OCI-LY3 (cell line): ENCODE measurements at regions not wholly inside any gene's neighbourhood (a gene's known extent, or its start where the extent isn't known, plus 50 kb on each side); places are given as distances from the start of the nearest gene placed in this dataset.

Source experiments
- H2AFZ ChIP-seq: fragments of 200-600, 300-600 bp; shearing (Covaris generic); 2 replicates; pipeline ENCODE4 v1.6.0; 2014; ENCODE audit warnings: antibody characterized with exemption, low read depth, low read length
- H3K27ac ChIP-seq: fragments of 200-600, 300-600 bp; sonication (generic); 2 replicates; pipeline ENCODE4 v1.5.1; 2014; ENCODE audit warnings: mild to moderate bottlenecking, low read length, moderate library complexity, mixed read lengths
- H3K27me3 ChIP-seq: fragments of 200-600, 300-600 bp; sonication (generic); 2 replicates; pipeline ENCODE4 v1.6.1; 2014; ENCODE audit warnings: low read depth, low read length, mixed read lengths
- H3K36me3 ChIP-seq: fragments of 200-600, 300-600 bp; sonication (generic); replicated peaks from 2 replicates; pipeline ENCODE3; 2014; ENCODE audit warnings: low read depth, low read length, mixed read lengths
- H3K4me1 ChIP-seq: fragments of 300-600, 200-600 bp; sonication (generic); 2 replicates; pipeline ENCODE4 v1.6.1; 2014; ENCODE audit warnings: low read length, mixed read lengths
- H3K4me2 ChIP-seq: fragments of 200-600, 300-600 bp; sonication (generic); 2 replicates; pipeline ENCODE4 v1.6.1; 2014; ENCODE audit warnings: low read length, mixed read lengths
- H3K4me3 ChIP-seq: fragments of 300-600, 200-600 bp; sonication (generic); 2 replicates; pipeline ENCODE4 v1.5.1; 2014; ENCODE audit warnings: antibody characterized with exemption, mild to moderate bottlenecking, low read length, moderate library complexity
- H3K79me2 ChIP-seq: fragments of 300-600, 200-600 bp; shearing (Covaris generic); 2 replicates; pipeline ENCODE4 v1.6.1; 2014; ENCODE audit warnings: mild to moderate bottlenecking, low read length, mixed read lengths
- H3K9ac ChIP-seq: fragments of 300-600, 200-600 bp; shearing (Covaris generic); 2 replicates; pipeline ENCODE4 v1.6.0; 2014; ENCODE audit warnings: mild to moderate bottlenecking, low read length, moderate library complexity
- H3K9me3 ChIP-seq: fragments of 200-600, 300-600 bp; shearing (Covaris generic); 2 replicates; pipeline ENCODE4 v1.6.1; 2014; ENCODE audit warnings: low read length, mixed read lengths; ENCODE audit not compliant: insufficient read depth
- H4K20me1 ChIP-seq: fragments of 200-600, 300-600 bp; sonication (generic); 2 replicates; pipeline ENCODE4 v1.6.1; 2016; ENCODE audit warnings: low read length, mixed read lengths; ENCODE audit not compliant: insufficient read depth
- CTCF ChIP-seq: fragments of 200-600, 300-600 bp; sonication (generic); IDR thresholded peaks from 2 replicates; pipeline ENCODE4 v1.5.1; 2014; ENCODE audit warnings: antibody characterized with exemption, low read length, low read depth
- EZH2phosphoT487 ChIP-seq: fragments of 200-600 bp; shearing (Covaris generic); IDR thresholded peaks from 2 replicates; pipeline ENCODE4 v1.6.1; 2018; ENCODE audit warnings: antibody characterized with exemption, mixed run types, low read depth

DNA sequence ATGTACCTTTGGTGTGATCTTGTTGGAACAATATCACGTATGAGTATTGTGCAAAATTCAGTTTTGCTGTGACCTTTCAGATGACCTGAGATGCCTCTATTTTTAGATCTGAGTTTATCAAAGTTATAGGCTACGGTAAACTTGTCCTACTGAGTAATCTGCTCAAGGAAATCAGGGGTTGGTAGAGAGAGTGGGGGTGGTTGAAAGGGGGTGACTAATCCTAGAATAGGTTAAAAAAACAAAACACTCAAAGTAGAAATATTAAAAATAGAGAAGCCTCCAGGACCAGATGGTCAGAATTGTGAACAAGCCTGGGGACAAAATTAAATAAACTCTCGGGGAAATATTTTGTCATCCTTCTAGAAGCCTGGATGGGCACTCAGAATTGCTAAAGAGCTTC, 59.9 kb upstream of the C11orf87 start:
- peaks cover 5% of the 10 kb centered on the region; the same call in 1 of the 2 replicates for H3K4me1 ChIP-seq
- H3K4me3 ChIP-seq: no peak overlapping the region
- no peak overlapping the region for H3K27ac ChIP-seq
- H2AFZ ChIP-seq: no peak overlapping the region
- TF ChIP-seq CTCF: no peak
- no peak for TF ChIP-seq EZH2phosphoT487
- no peaks in the 10 kb centered on the region for H4K20me1 ChIP-seq
- no peaks in the 10 kb centered on the region for H3K36me3 ChIP-seq
- H3K79me2 ChIP-seq: no peaks in the 10 kb centered on the region
- no peak overlapping the region for H3K4me2 ChIP-seq
- H3K27me3 ChIP-seq: no peaks in the 10 kb centered on the region
- H3K9me3 ChIP-seq: no peaks in the 10 kb centered on the region
- no peak overlapping the region for H3K9ac ChIP-seq

DNA sequence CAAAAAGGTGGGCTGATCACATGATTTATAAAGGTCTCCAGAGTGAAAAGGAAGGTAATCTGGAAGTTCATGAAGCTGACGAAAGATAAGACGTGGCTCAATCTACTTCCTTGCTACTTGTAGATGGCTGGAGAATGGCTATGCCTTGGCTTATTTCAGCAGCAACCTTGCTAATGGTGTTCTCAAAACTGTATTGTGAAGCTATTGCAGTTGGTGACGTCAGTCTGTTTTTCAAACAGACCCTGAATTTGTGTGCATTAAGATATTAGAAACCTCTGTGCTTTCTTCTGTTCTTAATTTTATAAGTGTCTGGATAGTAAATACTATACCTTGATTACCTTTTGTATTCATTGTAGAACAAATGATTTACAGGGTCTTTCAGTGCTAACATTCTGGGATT, 58.3 kb upstream of the C11orf87 start:
- Histone ChIP-seq H3K9ac (no peak overlapping the region), H4K20me1 (no peaks in the 10 kb centered on the region), H3K79me2 (no peaks in the 10 kb centered on the region), H3K27me3 (no peaks in the 10 kb centered on the region), H3K36me3 (no peaks in the 10 kb centered on the region), H3K27ac (no peak overlapping the region), H3K9me3 (no peaks in the 10 kb centered on the region), H3K4me3 (no peak overlapping the region), H2AFZ (no peak overlapping the region), H3K4me2 (no peak overlapping the region), H3K4me1 (peaks cover 5% of the 10 kb centered on the region; the same call in 1 of the 2 replicates)
- TF ChIP-seq EZH2phosphoT487 (no peak), CTCF (no peak)

- Histone ChIP-seq H3K36me3 (no peaks in the 10 kb centered on the region), H3K79me2 (no peaks in the 10 kb centered on the region), H3K27me3 (no peaks in the 10 kb centered on the region), H3K9ac (no peak overlapping the region), H3K4me3 (no peak overlapping the region), H4K20me1 (no peaks in the 10 kb centered on the region), H3K4me1 (peaks cover 5% of the 10 kb centered on the region; the same call in 1 of the 2 replicates), H3K4me2 (no peak overlapping the region), H3K9me3 (no peaks in the 10 kb centered on the region), H2AFZ (no peak overlapping the region), H3K27ac (no peak overlapping the region)
- TF ChIP-seq CTCF (no peak), EZH2phosphoT487 (no peak)
These were observed 57.1 kb upstream of the C11orf87 start for GRCh38 chr11:109364851-109365250.

- Histone ChIP-seq H3K36me3 (no peaks in the 10 kb centered on the region), H3K9me3 (no peaks in the 10 kb centered on the region), H3K9ac (no peak overlapping the region), H2AFZ (no peak overlapping the region), H4K20me1 (no peaks in the 10 kb centered on the region), H3K4me1 (no peaks in the 10 kb centered on the region), H3K27ac (no peak overlapping the region), H3K4me3 (no peak overlapping the region), H3K27me3 (no peaks in the 10 kb centered on the region), H3K79me2 (no peaks in the 10 kb centered on the region), H3K4me2 (no peak overlapping the region)
- no peak for TF ChIP-seq EZH2phosphoT487
- TF ChIP-seq CTCF: no peak
These were observed 50.4 kb upstream of the C11orf87 start for GRCh38 chr11:109371444-109372176.
